Activated naive CD4-positive, alpha-beta T cell treated with anti-CD3 and anti-CD28 coated beads for 36 hours (primary cell): ENCODE measurements at regions not wholly inside any gene's neighbourhood (a gene's known extent, or its start where the extent isn't known, plus 50 kb on each side); places are given as distances from the start of the nearest gene placed in this dataset.
A peak's percentile ranks its signal among the peaks of the same experiment; 100 is the strongest.
"Not testable (repeated sequence)": the region's sequence is repeated elsewhere in the genome, so short reads cannot be mapped to it uniquely, and the experiment has no call there.

Experiments used
- CTCF ChIA-PET: fragments of 350-600 bp; sonication (Branson Sonifier 250); formaldehyde crosslinking; loops from one replicate; lab custom pipeline; 2021; ENCODE audit warnings: antibody characterized with exemption; lab: Charles Lee
- DNase-seq: peaks from one replicate; pipeline ENCODE4 v3.0.0-alpha.2; 2020
- H3K27ac Mint-ChIP-seq: one replicate; pipeline ENCODE4 v1.8.0; 2021; ENCODE audit warnings: mild to moderate bottlenecking, mixed read lengths
- H3K27me3 Mint-ChIP-seq: one replicate; pipeline ENCODE4 v1.8.0; 2021; ENCODE audit warnings: low read depth, mixed read lengths
- H3K36me3 Mint-ChIP-seq: one replicate; pipeline ENCODE4 v1.8.0; 2021; ENCODE audit warnings: low read depth, mixed read lengths
- H3K4me1 Mint-ChIP-seq: one replicate; pipeline ENCODE4 v1.8.0; 2021; ENCODE audit warnings: low read depth, mixed read lengths
- H3K4me3 Mint-ChIP-seq: one replicate; pipeline ENCODE4 v1.8.0; 2021; ENCODE audit warnings: mild to moderate bottlenecking, moderate library complexity, mixed read lengths
- H3K9me3 Mint-ChIP-seq: one replicate; pipeline ENCODE4 v1.8.0; 2021; ENCODE audit warnings: mixed read lengths
- intact Hi-C: fragments of 100-400 bp; cut with micrococcal nuclease; formaldehyde crosslinking; loops from one replicate; pipeline ENCODE4 v1.15.1; 2023

- CTCF ChIA-PET, result interaction anchor here (1.0 to 1.8 kb wide), 3 partner anchors 9 to 255 kb away, joined by 3 to 10 read pairs (median 10); no protein-coding TSS in a partner anchor
- DNase-seq, H3K27me3 Mint-ChIP-seq, intact Hi-C loops, H3K4me3 Mint-ChIP-seq, H3K36me3 Mint-ChIP-seq, H3K9me3 Mint-ChIP-seq: not testable (repeated sequence)
- H3K27ac Mint-ChIP-seq, result peak within 1 kb of the TSS; percentile 80
- H3K4me1 Mint-ChIP-seq, result peaks cover 22% of the 10 kb centered on the region
These were observed 93.2 kb upstream of the RPH3AL start, which contains the start of gene RFLNB for GRCh38 chr17:445839-446238. RFLNB (minus strand) TSS chr17:445939.

- no peaks in the 10 kb centered on the region for H3K27me3 Mint-ChIP-seq
- H3K36me3 Mint-ChIP-seq, result peaks cover 9% of the 10 kb centered on the region
- no peak for DNase-seq
- peak overlapping the region; percentile 80 for H3K27ac Mint-ChIP-seq
- H3K4me1 Mint-ChIP-seq, result peaks cover 22% of the 10 kb centered on the region
- H3K9me3 Mint-ChIP-seq, result no peaks in the 10 kb centered on the region
- CTCF ChIA-PET, result interaction anchor here (0.5 to 1.4 kb wide), 4 partner anchors 8 to 256 kb away, joined by 3 to 10 read pairs (median 5); no protein-coding TSS in a partner anchor
- intact Hi-C loops, result no loop called here
- no peak overlapping the region for H3K4me3 Mint-ChIP-seq
These were observed 92.4 kb upstream of the RPH3AL start for GRCh38 chr17:444879-445454.

- H3K27me3 Mint-ChIP-seq, result no peaks in the 10 kb centered on the region
- DNase-seq, result no peak
- H3K4me1 Mint-ChIP-seq, result peaks cover 22% of the 10 kb centered on the region
- H3K36me3 Mint-ChIP-seq, result peaks cover 9% of the 10 kb centered on the region
- intact Hi-C loops, result no loop called here
- no peaks in the 10 kb centered on the region for H3K9me3 Mint-ChIP-seq
- peak overlapping the region; percentile 18 for H3K27ac Mint-ChIP-seq
- no peak overlapping the region for H3K4me3 Mint-ChIP-seq
- CTCF ChIA-PET, result interaction anchor here (1.2 kb wide), 1 partner anchor 31 kb away, joined by 5 read pairs; no protein-coding TSS in a partner anchor
These were observed 90.5 kb upstream of the RPH3AL start for GRCh38 chr17:443109-443508.

GRCh38 chr17:441155-441950 is 88.7 kb upstream of the RPH3AL start:
- no peaks in the 10 kb centered on the region for H3K27me3 Mint-ChIP-seq
- intact Hi-C loops, result no loop called here
- no peak overlapping the region for H3K27ac Mint-ChIP-seq
- H3K9me3 Mint-ChIP-seq, result no peaks in the 10 kb centered on the region
- H3K4me1 Mint-ChIP-seq, result peaks cover 8% of the 10 kb centered on the region
- no peak overlapping the region for H3K4me3 Mint-ChIP-seq
- peaks cover 9% of the 10 kb centered on the region for H3K36me3 Mint-ChIP-seq
- DNase-seq, result no peak
- CTCF ChIA-PET, result interaction anchor here (0.7 kb wide), 1 partner anchor 54 kb away, joined by 6 read pairs; no protein-coding TSS in a partner anchor

- CTCF ChIA-PET, result interaction anchor here (1.4 kb wide), 1 partner anchor 26 kb away, joined by 5 read pairs; no protein-coding TSS in a partner anchor
- Mint-ChIP-seq H3K36me3 (peaks cover 3% of the 10 kb centered on the region), H3K27ac (no peak overlapping the region)
These were observed 85.6 kb upstream of the RPH3AL start for GRCh38 chr17:438191-438590.

GRCh38 chr17:437545-437944 is 84.9 kb upstream of the RPH3AL start:
- no peak overlapping the region for H3K27ac Mint-ChIP-seq
- H3K27me3 Mint-ChIP-seq, result no peaks in the 10 kb centered on the region
- DNase-seq, result no peak
- CTCF ChIA-PET, result interaction anchor here (1.7 kb wide), 1 partner anchor 8 kb away, joined by 10 read pairs; the partner anchor contains the start of gene RFLNB
- peaks cover 5% of the 10 kb centered on the region for H3K9me3 Mint-ChIP-seq
- peaks cover 2% of the 10 kb centered on the region for H3K4me1 Mint-ChIP-seq
- H3K4me3 Mint-ChIP-seq, result no peak overlapping the region
- peaks cover 2% of the 10 kb centered on the region for H3K36me3 Mint-ChIP-seq
- intact Hi-C loops, result no loop called here

More at GRCh38 chr17:438191-438590, 85.6 kb upstream of the RPH3AL start:
- no peak for DNase-seq
- Mint-ChIP-seq H3K4me3 (no peak overlapping the region), H3K4me1 (no peaks in the 10 kb centered on the region), H3K27me3 (no peaks in the 10 kb centered on the region), H3K9me3 (peaks cover 5% of the 10 kb centered on the region)
- intact Hi-C loops, result no loop called here

GRCh38 chr17:436571-436970 is 84.0 kb upstream of the RPH3AL start:
- H3K36me3 Mint-ChIP-seq, result peaks cover 2% of the 10 kb centered on the region
- H3K27ac Mint-ChIP-seq, result no peak overlapping the region
- H3K27me3 Mint-ChIP-seq, result no peaks in the 10 kb centered on the region
- DNase-seq, result no peak
- intact Hi-C loops, result no loop called here
- CTCF ChIA-PET, result interaction anchor here (1.7 kb wide), 1 partner anchor 9 kb away, joined by 10 read pairs; the partner anchor contains the start of gene RFLNB
- H3K4me3 Mint-ChIP-seq, result no peak overlapping the region
- peaks cover 5% of the 10 kb centered on the region for H3K9me3 Mint-ChIP-seq
- H3K4me1 Mint-ChIP-seq, result peaks cover 6% of the 10 kb centered on the region

- H3K36me3 Mint-ChIP-seq, H3K4me3 Mint-ChIP-seq, H3K27me3 Mint-ChIP-seq, H3K9me3 Mint-ChIP-seq, intact Hi-C loops, H3K27ac Mint-ChIP-seq: not testable (repeated sequence)
- H3K4me1 Mint-ChIP-seq, result peaks cover 13% of the 10 kb centered on the region
- peak; percentile 42 for DNase-seq
- CTCF ChIA-PET, result interaction anchor here (0.7 to 1.5 kb wide), 3 partner anchors 9 to 67 kb away, joined by 3 to 7 read pairs (median 3); no protein-coding TSS in a partner anchor
These were observed 79.9 kb upstream of the RPH3AL start for GRCh38 chr17:432471-432870.

- CTCF ChIA-PET, result no interaction called here
- Mint-ChIP-seq H3K9me3 (peaks cover 9% of the 10 kb centered on the region), H3K4me3 (no peak overlapping the region)
These were observed 78.9 kb upstream of the RPH3AL start for GRCh38 chr17:431494-431893.

GRCh38 chr17:429589-429988 is 77.0 kb upstream of the RPH3AL start:
- CTCF ChIA-PET, result no interaction called here
- DNase-seq, result no peak

More at GRCh38 chr17:431494-431893, 78.9 kb upstream of the RPH3AL start:
- DNase-seq, result no peak
- intact Hi-C loops, result no loop called here
- no peak overlapping the region for H3K27ac Mint-ChIP-seq
- no peaks in the 10 kb centered on the region for H3K27me3 Mint-ChIP-seq
- H3K36me3 Mint-ChIP-seq, result peaks cover 1% of the 10 kb centered on the region
- H3K4me1 Mint-ChIP-seq, result peaks cover 17% of the 10 kb centered on the region

GRCh38 chr17:428414-428813 is 75.8 kb upstream of the RPH3AL start:
- Mint-ChIP-seq H3K9me3 (peaks cover 4% of the 10 kb centered on the region), H3K27me3 (no peaks in the 10 kb centered on the region), H3K36me3 (peaks cover 1% of the 10 kb centered on the region), H3K4me3 (no peak overlapping the region), H3K4me1 (peaks cover 17% of the 10 kb centered on the region), H3K27ac (no peak overlapping the region)
- CTCF ChIA-PET, result no interaction called here
- no peak for DNase-seq
- intact Hi-C loops, result no loop called here

More at GRCh38 chr17:429589-429988, 77.0 kb upstream of the RPH3AL start:
- H3K9me3 Mint-ChIP-seq, result peaks cover 4% of the 10 kb centered on the region
- H3K4me1 Mint-ChIP-seq, result peaks cover 17% of the 10 kb centered on the region
- no peak overlapping the region for H3K4me3 Mint-ChIP-seq
- H3K36me3 Mint-ChIP-seq, result peaks cover 1% of the 10 kb centered on the region
- intact Hi-C loops, result no loop called here
- H3K27me3 Mint-ChIP-seq, result no peaks in the 10 kb centered on the region
- H3K27ac Mint-ChIP-seq, result no peak overlapping the region

- H3K27ac Mint-ChIP-seq, result peak overlapping the region; percentile 46
- no peaks in the 10 kb centered on the region for H3K27me3 Mint-ChIP-seq
- DNase-seq, result peak; percentile 32
- peaks cover 1% of the 10 kb centered on the region for H3K36me3 Mint-ChIP-seq
- no peak overlapping the region for H3K4me3 Mint-ChIP-seq
- H3K9me3 Mint-ChIP-seq, result peaks cover 4% of the 10 kb centered on the region
- intact Hi-C loops, result loop anchor here (1.0 kb wide), 1 partner anchor 10 kb away; no protein-coding TSS in a partner anchor
- CTCF ChIA-PET, result interaction anchor here (1.0 to 1.7 kb wide), 2 partner anchors 11 to 16 kb away, joined by 3 to 11 read pairs; no protein-coding TSS in a partner anchor
- peaks cover 17% of the 10 kb centered on the region for H3K4me1 Mint-ChIP-seq
These were observed 75.3 kb upstream of the RPH3AL start for GRCh38 chr17:427891-428290.
